Vagina (tissue), 2 donors: ENCODE measurements at regions not wholly inside any gene's neighbourhood (a gene's known extent, or its start where the extent isn't known, plus 50 kb on each side); places are given as distances from the start of the nearest gene placed in this dataset.

Experiments used
- DNase-seq, 2 donors: peaks; one replicate each; pipeline ENCODE4 v3.0.0-alpha.2; 2017; ENCODE audit errors: extremely low spot score in 2 of 2
- H3K27ac ChIP-seq: fragments of 200-600 bp; sonication (generic); one replicate; pipeline ENCODE4 v1.5.1; 2019
- H3K27me3 ChIP-seq: fragments of 200-600 bp; sonication (generic); one replicate; pipeline ENCODE4 v1.5.1; 2019
- H3K36me3 ChIP-seq, 2 donors: fragments of 200-600 bp; sonication (generic); one replicate each; pipeline ENCODE4 v1.5.1; 2017 to 2019
- H3K4me1 ChIP-seq: fragments of 200-600 bp; sonication (generic); one replicate; pipeline ENCODE4 v1.5.1; 2019
- H3K4me3 ChIP-seq, 2 donors: fragments of 200-600 bp; sonication (generic); 1 replicate in 1 of 2; 2 replicates in 1 of 2; pipeline ENCODE4 v1.5.1; 2016 to 2019
- H3K9me3 ChIP-seq: fragments of 200-600 bp; sonication (generic); one replicate; pipeline ENCODE4 v1.5.1; 2019
- POLR2A ChIP-seq, 2 donors: fragments of 450-650 bp; IDR thresholded peaks; one replicate each; pipeline ENCODE4 v1.6.1; 2017; ENCODE audit warnings: antibody characterized with exemption in 2 of 2, mild to moderate bottlenecking in 2 of 2, moderate library complexity in 2 of 2
- POLR2AphosphoS5 ChIP-seq, 2 donors: sonication (generic); formaldehyde crosslinking; IDR thresholded peaks; one replicate each; pipeline ENCODE4 v1.9.0; 2017; ENCODE audit warnings: antibody characterized with exemption in 2 of 2, mild to moderate bottlenecking in 2 of 2, low read depth in 1 of 2; ENCODE audit not compliant: insufficient read depth in 1 of 2
- intact Hi-C: fragments of 100-400 bp; cut with DNase I; formaldehyde crosslinking; loops from one replicate; pipeline ENCODE4 v1.15.1; 2023
- TF ChIP-seq, protein P1 (sequence below), 3 experiments: fragments of 450-650 bp in 2 of 3; fragments of 200-600 bp in 1 of 3; sonication (generic) in 1 of 3; IDR thresholded peaks; one replicate each; pipeline ENCODE4 v1.5.1; 2017 to 2019; ENCODE audit warnings: antibody characterized with exemption in 3 of 3, mild to moderate bottlenecking in 2 of 3, moderate library complexity in 2 of 3

DNA sequence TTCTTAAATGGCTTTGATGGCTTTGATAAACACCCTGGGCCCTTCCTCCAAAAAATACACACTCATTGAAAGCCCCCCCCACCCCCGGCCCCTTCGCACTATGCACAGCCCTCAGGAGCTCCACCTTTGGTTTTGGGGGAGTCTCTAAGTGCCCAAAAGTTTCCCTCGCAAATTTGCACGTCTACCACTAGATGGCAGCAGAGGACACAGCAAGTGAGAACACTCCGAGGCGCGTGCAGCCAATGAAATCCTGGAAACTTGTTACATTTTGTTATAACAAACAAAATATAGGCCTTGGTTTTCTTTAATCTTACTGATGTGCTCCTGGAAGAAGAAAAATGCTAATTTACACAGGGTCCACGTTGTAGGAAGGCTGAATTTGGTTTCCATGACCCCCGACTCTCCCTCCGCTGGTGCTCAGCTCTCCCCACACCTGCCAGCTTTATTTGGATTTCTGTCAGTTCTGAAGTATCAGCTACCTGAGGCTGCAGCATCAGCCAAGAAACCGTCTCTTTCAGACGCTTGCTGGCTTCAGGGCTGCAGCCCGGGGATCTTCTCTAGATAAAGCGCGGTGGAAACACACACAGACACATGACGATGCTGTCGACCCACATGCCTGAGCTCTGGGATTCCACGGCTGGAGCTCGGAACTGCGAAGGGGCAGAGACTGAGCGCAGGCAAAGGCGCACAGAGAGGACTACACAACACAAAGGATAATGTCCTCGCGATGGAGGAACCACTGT is 148.3 kb upstream of the RPS6KA2 start:
- Histone ChIP-seq H3K4me3 (no peak overlapping the region), H3K27ac (no peak overlapping the region), H3K9me3 (no peaks in the 10 kb centered on the region), H3K4me1 (no peaks in the 10 kb centered on the region), H3K27me3 (no peaks in the 10 kb centered on the region), H3K36me3 (no peaks in the 10 kb centered on the region)
- TF ChIP-seq POLR2AphosphoS5 (IDR thresholded peaks at IDR 0.05; ENCODE audit: insufficient read depth in 1 of 2, low read depth in 1 of 2) (no peak), POLR2A (IDR thresholded peaks at IDR 0.05) (no peak)
- TF ChIP-seq, protein P1, sequence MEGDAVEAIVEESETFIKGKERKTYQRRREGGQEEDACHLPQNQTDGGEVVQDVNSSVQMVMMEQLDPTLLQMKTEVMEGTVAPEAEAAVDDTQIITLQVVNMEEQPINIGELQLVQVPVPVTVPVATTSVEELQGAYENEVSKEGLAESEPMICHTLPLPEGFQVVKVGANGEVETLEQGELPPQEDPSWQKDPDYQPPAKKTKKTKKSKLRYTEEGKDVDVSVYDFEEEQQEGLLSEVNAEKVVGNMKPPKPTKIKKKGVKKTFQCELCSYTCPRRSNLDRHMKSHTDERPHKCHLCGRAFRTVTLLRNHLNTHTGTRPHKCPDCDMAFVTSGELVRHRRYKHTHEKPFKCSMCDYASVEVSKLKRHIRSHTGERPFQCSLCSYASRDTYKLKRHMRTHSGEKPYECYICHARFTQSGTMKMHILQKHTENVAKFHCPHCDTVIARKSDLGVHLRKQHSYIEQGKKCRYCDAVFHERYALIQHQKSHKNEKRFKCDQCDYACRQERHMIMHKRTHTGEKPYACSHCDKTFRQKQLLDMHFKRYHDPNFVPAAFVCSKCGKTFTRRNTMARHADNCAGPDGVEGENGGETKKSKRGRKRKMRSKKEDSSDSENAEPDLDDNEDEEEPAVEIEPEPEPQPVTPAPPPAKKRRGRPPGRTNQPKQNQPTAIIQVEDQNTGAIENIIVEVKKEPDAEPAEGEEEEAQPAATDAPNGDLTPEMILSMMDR (IDR thresholded peaks at IDR 0.05), result peak; percentile 64 to 68 (median 65)
- no peak for DNase-seq
- intact Hi-C loops, result no loop called here

DNA sequence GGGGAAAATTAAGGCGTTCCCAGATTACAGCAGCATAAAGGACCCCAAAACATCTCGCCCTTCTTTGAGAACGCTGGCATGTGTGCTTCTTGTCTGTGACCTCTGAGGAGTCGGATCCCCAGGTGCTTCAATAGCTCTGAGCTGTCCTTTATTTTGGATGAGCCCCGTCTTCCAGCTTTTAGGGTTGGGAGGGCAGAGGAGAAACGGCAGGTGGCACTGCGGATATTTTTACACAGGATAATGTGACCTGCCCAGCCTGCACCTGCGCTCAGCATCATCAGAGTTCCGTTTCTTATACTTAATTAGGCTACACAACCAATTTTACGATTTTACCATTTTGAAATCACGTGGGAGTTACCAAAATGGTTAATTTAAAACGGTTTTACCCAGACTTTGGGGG is 147.7 kb upstream of the RPS6KA2 start:
- Histone ChIP-seq H3K27ac (no peak overlapping the region), H3K9me3 (no peaks in the 10 kb centered on the region), H3K36me3 (no peaks in the 10 kb centered on the region), H3K4me3 (no peak overlapping the region), H3K4me1 (no peaks in the 10 kb centered on the region), H3K27me3 (no peaks in the 10 kb centered on the region)
- TF ChIP-seq POLR2AphosphoS5 (IDR thresholded peaks at IDR 0.05; ENCODE audit: insufficient read depth in 1 of 2, low read depth in 1 of 2) (no peak), POLR2A (IDR thresholded peaks at IDR 0.05) (no peak)
- TF ChIP-seq, protein P1 (IDR thresholded peaks at IDR 0.05), result no peak
- DNase-seq, result no peak
- intact Hi-C loops, result no loop called here

DNA sequence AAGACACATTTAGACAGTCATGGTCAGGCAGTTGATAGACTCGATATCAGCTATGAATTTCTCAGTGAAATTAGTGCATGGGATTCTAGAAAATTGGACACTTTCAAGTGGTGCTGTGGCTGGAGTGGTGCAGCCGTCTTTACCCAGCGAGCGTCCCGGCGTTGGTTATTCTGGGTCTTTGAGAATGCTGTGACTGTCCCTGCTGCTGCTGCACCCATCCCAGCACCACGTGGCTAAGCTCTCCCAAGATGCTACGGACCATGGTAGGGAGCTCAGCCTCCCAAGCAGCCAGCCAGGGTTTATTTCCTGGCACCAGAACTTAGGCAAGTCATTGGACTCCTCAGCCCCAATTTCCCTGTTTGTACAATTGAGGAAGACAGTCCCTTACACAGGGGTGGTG is 147.2 kb upstream of the RPS6KA2 start:
- Histone ChIP-seq H3K36me3 (no peaks in the 10 kb centered on the region), H3K27me3 (no peaks in the 10 kb centered on the region), H3K4me3 (no peak overlapping the region), H3K4me1 (no peaks in the 10 kb centered on the region), H3K9me3 (no peaks in the 10 kb centered on the region), H3K27ac (no peak overlapping the region)
- intact Hi-C loops, result no loop called here
- no peak for DNase-seq
- TF ChIP-seq, protein P1 (IDR thresholded peaks at IDR 0.05), result no peak
- TF ChIP-seq POLR2AphosphoS5 (IDR thresholded peaks at IDR 0.05; ENCODE audit: insufficient read depth in 1 of 2, low read depth in 1 of 2), result no peak
- TF ChIP-seq POLR2A (IDR thresholded peaks at IDR 0.05), result no peak

DNA sequence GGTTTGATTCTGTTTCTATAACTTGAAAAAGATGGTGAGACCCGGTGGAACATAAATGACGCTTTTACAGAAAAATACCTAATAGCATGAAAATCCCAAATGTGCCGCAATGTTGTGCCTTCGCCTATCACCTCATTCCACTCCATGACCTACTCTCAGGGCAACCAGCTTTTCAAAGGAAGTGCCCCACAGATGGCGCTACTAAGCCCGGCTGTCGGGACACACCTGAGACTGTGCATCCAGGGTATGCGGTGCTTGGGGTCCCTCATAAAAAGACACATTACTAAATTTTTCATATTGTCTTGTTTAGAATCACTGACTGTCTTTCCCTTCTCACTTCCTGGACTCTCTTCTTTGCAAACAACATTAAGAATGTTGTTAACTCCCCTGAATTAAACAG is 145.5 kb upstream of the RPS6KA2 start:
- H3K36me3 ChIP-seq, result no peaks in the 10 kb centered on the region
- H3K27me3 ChIP-seq, result no peaks in the 10 kb centered on the region
- H3K4me1 ChIP-seq, result no peaks in the 10 kb centered on the region
- H3K9me3 ChIP-seq, result no peaks in the 10 kb centered on the region
- intact Hi-C loops, result no loop called here
- no peak overlapping the region for H3K27ac ChIP-seq
- TF ChIP-seq, protein P1 (IDR thresholded peaks at IDR 0.05), result no peak
- TF ChIP-seq POLR2AphosphoS5 (IDR thresholded peaks at IDR 0.05; ENCODE audit: insufficient read depth in 1 of 2, low read depth in 1 of 2), result no peak
- no peak overlapping the region for H3K4me3 ChIP-seq
- peak in 1 of 2 donors; percentile 6 for DNase-seq

DNA sequence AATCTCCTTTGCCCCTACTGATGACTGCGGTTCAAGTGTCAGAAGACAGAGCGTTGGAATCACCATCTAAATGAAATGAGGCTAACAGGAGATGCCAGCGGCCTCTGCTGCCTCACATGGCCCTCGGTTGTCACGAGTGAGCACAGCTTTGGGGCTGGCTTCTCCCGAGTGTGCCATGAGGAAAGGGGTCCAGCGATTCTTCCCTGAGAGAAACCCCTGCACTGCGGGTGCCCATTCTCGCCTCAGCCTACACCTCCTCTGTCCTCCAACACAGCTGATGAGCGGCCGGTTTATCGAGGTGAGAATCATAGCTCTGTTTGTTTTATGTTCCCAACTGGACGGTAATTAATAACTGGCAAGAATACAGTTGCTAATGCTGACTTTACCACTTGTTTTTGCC is 144.7 kb upstream of the RPS6KA2 start:
- Histone ChIP-seq H3K4me1 (no peaks in the 10 kb centered on the region), H3K27me3 (no peaks in the 10 kb centered on the region), H3K36me3 (no peaks in the 10 kb centered on the region), H3K4me3 (no peak overlapping the region), H3K9me3 (no peaks in the 10 kb centered on the region), H3K27ac (no peak overlapping the region)
- TF ChIP-seq, protein P1 (IDR thresholded peaks at IDR 0.05), result no peak
- TF ChIP-seq POLR2A (IDR thresholded peaks at IDR 0.05) (no peak), POLR2AphosphoS5 (IDR thresholded peaks at IDR 0.05; ENCODE audit: insufficient read depth in 1 of 2, low read depth in 1 of 2) (no peak)
- intact Hi-C loops, result no loop called here
- no peak for DNase-seq
